KMS-11 (cell line): ENCODE measurements at regions not wholly inside any gene's neighbourhood (a gene's known extent, or its start where the extent isn't known, plus 50 kb on each side); places are given as distances from the start of the nearest gene placed in this dataset.
"Not testable (repeated sequence)": the region's sequence is repeated elsewhere in the genome, so short reads cannot be mapped to it uniquely, and the experiment has no call there.

Experiments
- H2AFZ ChIP-seq: fragments of 200-600 bp; sonication (generic); 2 replicates; pipeline ENCODE4 v1.6.1; 2016; ENCODE audit warnings: antibody characterized with exemption, mixed run types, low read depth
- H3K27ac ChIP-seq: fragments of 200-600 bp; sonication (generic); 2 replicates; pipeline ENCODE4 v1.6.1; 2016; ENCODE audit warnings: mild to moderate bottlenecking, mixed run types
- H3K27me3 ChIP-seq: fragments of 200-600 bp; sonication (generic); 2 replicates; pipeline ENCODE4 v1.6.1; 2017; ENCODE audit warnings: mild to moderate bottlenecking, low read depth, mixed run types, moderate library complexity; ENCODE audit not compliant: insufficient read depth
- H3K36me3 ChIP-seq: fragments of 200-600 bp; sonication (generic); 2 replicates; pipeline ENCODE4 v1.6.1; 2017; ENCODE audit warnings: mild to moderate bottlenecking, mixed run types; ENCODE audit not compliant: insufficient read depth
- H3K4me1 ChIP-seq: fragments of 200-600 bp; sonication (generic); 2 replicates; pipeline ENCODE4 v1.6.1; 2016; ENCODE audit warnings: mild to moderate bottlenecking, low read depth, mixed run types; ENCODE audit not compliant: poor library complexity, severe bottlenecking
- H3K4me2 ChIP-seq: fragments of 200-600 bp; sonication (generic); 2 replicates; pipeline ENCODE4 v1.7.0; 2016; ENCODE audit warnings: mild to moderate bottlenecking, mixed run types
- H3K4me3 ChIP-seq: fragments of 200-600 bp; sonication (generic); IDR thresholded peaks from 2 replicates; pipeline ENCODE4 v1.6.1; 2017; ENCODE audit warnings: low read depth, low read length, mixed read lengths; ENCODE audit not compliant: insufficient read depth
- H3K79me2 ChIP-seq: fragments of 200-600 bp; sonication (generic); 2 replicates; pipeline ENCODE4 v1.6.1; 2016; ENCODE audit warnings: low read depth, mixed run types; ENCODE audit not compliant: insufficient read depth
- H3K9ac ChIP-seq: fragments of 200-600 bp; sonication (generic); 2 replicates; pipeline ENCODE4 v1.6.1; 2016; ENCODE audit warnings: mild to moderate bottlenecking, mixed run types
- H4K20me1 ChIP-seq: fragments of 200-600 bp; sonication (generic); 2 replicates; pipeline ENCODE4 v1.6.1; 2016; ENCODE audit warnings: mild to moderate bottlenecking, mixed run types; ENCODE audit not compliant: insufficient read depth
- TF ChIP-seq, protein P1 (sequence below): fragments of 200-600 bp; sonication (generic); conservative IDR thresholded peaks from 2 replicates; pipeline ENCODE4 v1.6.1; 2017; ENCODE audit warnings: low read depth, mild to moderate bottlenecking, antibody characterized with exemption, low read length, moderate library complexity, mixed read lengths

DNA sequence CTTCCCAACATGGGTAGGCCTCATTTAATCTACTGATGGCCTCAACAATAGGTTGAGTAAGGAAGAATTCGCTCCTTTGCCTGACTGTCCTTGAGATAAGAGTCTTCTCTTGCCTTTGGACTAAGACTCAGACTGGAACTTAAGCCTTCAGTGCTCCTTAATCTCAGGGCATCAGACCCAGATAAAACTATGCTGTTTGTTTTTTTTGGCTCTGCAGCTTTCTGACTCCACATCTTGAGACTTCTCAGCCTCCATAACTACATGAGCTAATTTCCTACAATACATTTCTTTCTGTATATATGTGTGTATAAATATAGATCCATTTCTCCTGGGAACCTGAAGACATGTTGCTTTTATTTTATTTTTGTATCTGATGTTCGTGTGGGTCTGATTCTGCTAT, 1470.7 kb upstream of the PRMT6 start:
- H3K79me2 ChIP-seq = no peaks in the 10 kb centered on the region
- H3K9ac ChIP-seq = no peak overlapping the region
- H3K27me3 ChIP-seq = no peaks in the 10 kb centered on the region
- TF ChIP-seq, protein P1, sequence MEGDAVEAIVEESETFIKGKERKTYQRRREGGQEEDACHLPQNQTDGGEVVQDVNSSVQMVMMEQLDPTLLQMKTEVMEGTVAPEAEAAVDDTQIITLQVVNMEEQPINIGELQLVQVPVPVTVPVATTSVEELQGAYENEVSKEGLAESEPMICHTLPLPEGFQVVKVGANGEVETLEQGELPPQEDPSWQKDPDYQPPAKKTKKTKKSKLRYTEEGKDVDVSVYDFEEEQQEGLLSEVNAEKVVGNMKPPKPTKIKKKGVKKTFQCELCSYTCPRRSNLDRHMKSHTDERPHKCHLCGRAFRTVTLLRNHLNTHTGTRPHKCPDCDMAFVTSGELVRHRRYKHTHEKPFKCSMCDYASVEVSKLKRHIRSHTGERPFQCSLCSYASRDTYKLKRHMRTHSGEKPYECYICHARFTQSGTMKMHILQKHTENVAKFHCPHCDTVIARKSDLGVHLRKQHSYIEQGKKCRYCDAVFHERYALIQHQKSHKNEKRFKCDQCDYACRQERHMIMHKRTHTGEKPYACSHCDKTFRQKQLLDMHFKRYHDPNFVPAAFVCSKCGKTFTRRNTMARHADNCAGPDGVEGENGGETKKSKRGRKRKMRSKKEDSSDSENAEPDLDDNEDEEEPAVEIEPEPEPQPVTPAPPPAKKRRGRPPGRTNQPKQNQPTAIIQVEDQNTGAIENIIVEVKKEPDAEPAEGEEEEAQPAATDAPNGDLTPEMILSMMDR = no peak
- no peak overlapping the region for H3K27ac ChIP-seq
- H2AFZ ChIP-seq = no peak overlapping the region
- no peaks in the 10 kb centered on the region for H3K4me1 ChIP-seq
- H3K36me3 ChIP-seq = no peaks in the 10 kb centered on the region
- H3K4me2 ChIP-seq = no peak overlapping the region
- no peak overlapping the region for H3K4me3 ChIP-seq
- H4K20me1 ChIP-seq = no peaks in the 10 kb centered on the region

DNA sequence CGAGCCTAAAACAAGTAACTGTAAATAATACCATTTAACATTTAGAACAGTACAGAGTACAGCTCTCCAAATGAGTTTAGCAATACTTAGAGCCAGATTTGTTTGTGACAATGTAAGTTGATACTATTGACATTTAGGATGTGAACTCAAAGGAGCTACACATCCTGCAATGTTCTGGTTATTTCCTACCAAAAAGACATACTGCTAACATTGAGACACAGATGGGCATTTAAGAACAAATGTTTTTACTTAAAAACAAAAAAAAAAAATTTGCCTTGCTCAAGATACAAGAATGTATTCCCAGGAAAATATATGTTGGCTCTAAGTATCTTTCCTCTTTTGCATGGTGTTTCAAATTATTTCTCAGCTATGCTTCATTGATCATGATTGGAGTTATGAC, 1464.8 kb upstream of the PRMT6 start:
- Histone ChIP-seq H3K79me2 (no peaks in the 10 kb centered on the region), H3K9ac (no peak overlapping the region), H2AFZ (no peak overlapping the region), H3K27me3 (no peaks in the 10 kb centered on the region), H3K36me3 (no peaks in the 10 kb centered on the region), H3K4me2 (no peak overlapping the region), H3K4me1 (no peaks in the 10 kb centered on the region), H3K4me3 (no peak overlapping the region), H4K20me1 (no peaks in the 10 kb centered on the region), H3K27ac (no peak overlapping the region)
- TF ChIP-seq, protein P1 = no peak

DNA sequence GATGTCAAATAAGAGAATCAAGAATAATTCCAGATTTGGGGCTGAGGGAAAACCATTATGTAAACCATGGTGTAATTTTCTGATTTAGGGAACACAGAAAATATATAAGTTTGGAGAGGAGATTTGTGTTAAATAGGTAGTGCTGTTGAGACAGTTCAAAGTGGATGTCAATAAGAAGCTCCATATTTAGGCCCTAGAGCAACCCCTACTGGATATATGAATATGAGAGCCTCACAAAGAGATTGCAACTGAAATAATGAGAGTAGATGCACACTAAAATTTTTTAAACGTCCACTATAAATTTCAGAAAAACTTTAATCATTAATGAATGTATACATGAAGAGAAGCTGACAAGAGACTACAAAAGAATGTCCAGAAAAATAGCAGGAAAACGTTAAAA, 1447.8 kb upstream of the PRMT6 start:
- Histone ChIP-seq H2AFZ (no peak overlapping the region), H3K36me3 (no peaks in the 10 kb centered on the region), H3K4me1 (no peaks in the 10 kb centered on the region), H3K4me2 (no peak overlapping the region), H3K27ac (no peak overlapping the region), H3K27me3 (no peaks in the 10 kb centered on the region), H4K20me1 (no peaks in the 10 kb centered on the region), H3K9ac (no peak overlapping the region), H3K79me2 (no peaks in the 10 kb centered on the region), H3K4me3 (no peak overlapping the region)
- TF ChIP-seq, protein P1 = no peak

DNA sequence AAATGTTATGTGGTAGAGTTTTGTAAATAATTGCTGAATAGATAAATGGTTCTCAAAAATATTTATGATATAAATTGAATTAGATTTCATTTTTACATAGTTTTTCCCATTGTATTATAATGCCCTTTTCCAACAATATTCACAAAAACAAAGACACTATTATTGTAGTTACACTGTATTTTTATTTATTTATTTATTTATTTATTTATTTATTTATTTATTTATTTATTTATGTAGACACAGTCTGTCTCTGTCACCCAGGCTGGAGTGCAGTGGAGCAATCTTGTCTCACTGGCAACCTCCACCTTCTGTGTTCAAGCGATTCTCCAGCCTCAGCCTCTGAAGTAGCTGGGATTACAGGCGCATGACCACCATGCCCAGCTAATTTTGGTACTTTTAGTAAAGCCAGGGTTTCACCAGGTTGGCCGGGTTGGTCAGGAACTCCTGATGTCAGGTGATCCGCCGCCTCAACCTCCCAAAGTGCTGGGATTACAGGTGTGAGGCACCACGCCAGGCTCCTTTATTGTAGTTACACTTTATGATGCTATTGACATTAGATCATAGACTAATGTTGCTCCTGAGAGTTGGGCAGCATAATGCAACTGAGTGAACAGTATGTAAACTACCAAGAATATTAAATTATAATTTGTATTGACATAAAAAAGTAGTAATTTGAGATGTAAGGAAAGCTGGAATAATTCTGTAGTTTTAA, 1430.0 kb upstream of the PRMT6 start:
- no peak overlapping the region for H2AFZ ChIP-seq
- no peak overlapping the region for H3K27ac ChIP-seq
- H3K79me2 ChIP-seq = no peaks in the 10 kb centered on the region
- H3K36me3 ChIP-seq = no peaks in the 10 kb centered on the region
- no peaks in the 10 kb centered on the region for H4K20me1 ChIP-seq
- H3K4me2 ChIP-seq = no peak overlapping the region
- TF ChIP-seq, protein P1 = no peak
- H3K4me3 ChIP-seq = no peak overlapping the region
- no peaks in the 10 kb centered on the region for H3K27me3 ChIP-seq
- no peak overlapping the region for H3K9ac ChIP-seq
- H3K4me1 ChIP-seq = no peaks in the 10 kb centered on the region

DNA sequence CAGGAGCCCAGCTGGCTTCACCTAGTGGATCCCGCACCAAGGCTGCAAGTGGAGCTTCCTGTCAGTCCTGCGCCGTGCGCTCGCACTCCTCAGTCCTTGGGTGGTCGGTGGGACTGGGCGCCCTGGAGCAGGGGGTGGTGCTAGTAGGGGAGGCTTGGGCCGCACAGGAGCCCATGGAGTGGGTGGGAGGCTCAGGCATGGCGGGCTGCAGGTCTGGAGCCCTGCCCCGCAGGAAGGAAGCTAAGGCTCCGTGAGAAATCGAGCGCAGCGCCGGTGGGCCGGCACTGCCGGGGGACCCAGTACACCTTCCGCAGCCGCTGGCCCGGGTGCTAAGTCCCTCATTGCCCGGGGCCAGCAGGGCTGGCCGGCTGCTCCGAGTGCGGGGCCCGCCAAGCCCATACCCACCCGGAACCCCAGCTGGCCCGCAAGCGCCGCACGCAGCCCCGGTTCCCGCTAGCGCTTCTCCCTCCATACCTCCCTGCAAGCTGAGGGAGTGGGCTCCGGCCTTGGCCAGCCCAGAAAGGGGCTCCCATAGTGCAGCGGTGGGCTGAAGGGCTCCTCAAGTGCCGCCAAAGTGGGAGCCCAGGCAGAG, 1425.2 kb upstream of the PRMT6 start:
- not testable (repeated sequence) for H3K27ac ChIP-seq, H3K79me2 ChIP-seq, H3K4me1 ChIP-seq, H3K9ac ChIP-seq, H3K36me3 ChIP-seq, H4K20me1 ChIP-seq, H3K4me2 ChIP-seq, H3K4me3 ChIP-seq, H3K27me3 ChIP-seq, H2AFZ ChIP-seq
